OCI-LY7 (cell line): ENCODE measurements at regions not wholly inside any gene's neighbourhood (a gene's known extent, or its start where the extent isn't known, plus 50 kb on each side); places are given as distances from the start of the nearest gene placed in this dataset.

Experiments
- BruUV-seq: library from RNA; stranded (reverse); fragments of 400-500 nt; replicated peaks from 2 replicates; lab custom pipeline; 2021; lab: Mats Ljungman, UMichigan
- CTCF ChIA-PET: fragments of 300-600 bp; sonication (Branson Sonifier 250); formaldehyde crosslinking; loops from one replicate; lab custom pipeline; 2022; ENCODE audit warnings: antibody characterized with exemption; ENCODE audit not compliant: unreplicated experiment; lab: Charles Lee
- POLR2A ChIA-PET: fragments of 300-600 bp; sonication (Branson Sonifier 250); formaldehyde crosslinking; loops from one replicate; lab custom pipeline; 2022; ENCODE audit warnings: antibody characterized with exemption; lab: Charles Lee
- DNase-seq: peaks from one replicate; pipeline ENCODE4 v3.0.0-alpha.2; 2015; ENCODE audit warnings: low spot score
- H2AFZ ChIP-seq: fragments of 200-600 bp; sonication (generic), shearing (Covaris generic); 2 replicates; pipeline ENCODE4 v1.6.1; 2014; ENCODE audit warnings: mild to moderate bottlenecking, antibody characterized with exemption, low read length, moderate library complexity
- H3K27ac ChIP-seq: fragments of 200-600 bp; sonication (generic); 2 replicates; pipeline ENCODE4 v1.5.1; 2014; ENCODE audit warnings: mixed run types, low read depth, mild to moderate bottlenecking, moderate library complexity, low read length, inconsistent platforms; ENCODE audit not compliant: poor library complexity, severe bottlenecking
- H3K36me3 ChIP-seq: fragments of 200-600 bp; sonication (generic); 2 replicates; pipeline ENCODE4 v1.6.1; 2014; ENCODE audit warnings: mild to moderate bottlenecking, antibody characterized with exemption, low read length, moderate library complexity, mixed read lengths; ENCODE audit not compliant: insufficient read depth
- H3K4me1 ChIP-seq: fragments of 200-600 bp; sonication (generic); 2 replicates; pipeline ENCODE4 v1.5.1; 2014; ENCODE audit warnings: mild to moderate bottlenecking, low read length; ENCODE audit not compliant: insufficient read depth, poor library complexity, severe bottlenecking
- H3K4me2 ChIP-seq: fragments of 200-600 bp; sonication (generic); 2 replicates; pipeline ENCODE4 v1.6.1; 2014; ENCODE audit warnings: mild to moderate bottlenecking, low read length
- H3K4me3 ChIP-seq: fragments of 200-600 bp; sonication (generic); 2 replicates; pipeline ENCODE4 v1.5.1; 2014; ENCODE audit warnings: mild to moderate bottlenecking, low read depth, low read length; ENCODE audit not compliant: poor library complexity, severe bottlenecking
- H3K79me2 ChIP-seq: fragments of 200-600 bp; sonication (generic); 2 replicates; pipeline ENCODE4 v1.6.1; 2016; ENCODE audit warnings: low read depth, mild to moderate bottlenecking, low read length, moderate library complexity, mixed read lengths; ENCODE audit not compliant: insufficient read depth
- H3K9me2 ChIP-seq: fragments of 200-600 bp; sonication (generic); 2 replicates; pipeline ENCODE4 v1.6.1; 2016; ENCODE audit warnings: mild to moderate bottlenecking, low read length, mixed read lengths; ENCODE audit not compliant: insufficient read depth
- H3K9me3 ChIP-seq: fragments of 200-600 bp; sonication (generic); 2 replicates; pipeline ENCODE4 v1.6.1; 2014; ENCODE audit warnings: mild to moderate bottlenecking, mixed run types, low read length, mixed read lengths
- H4K20me1 ChIP-seq: fragments of 200-600 bp; sonication (generic); 2 replicates; pipeline ENCODE4 v1.6.1; 2014; ENCODE audit warnings: mild to moderate bottlenecking, antibody characterized with exemption, low read length, moderate library complexity, mixed read lengths; ENCODE audit not compliant: insufficient read depth
- EZH2phosphoT487 ChIP-seq: fragments of 200-600 bp; sonication (generic); IDR thresholded peaks from 2 replicates; pipeline ENCODE4 v1.6.1; 2018; ENCODE audit warnings: low read depth, borderline replicate concordance, mild to moderate bottlenecking, mixed run types, antibody characterized with exemption, low read length, moderate library complexity, mixed read lengths
- intact Hi-C: fragments of 100-400 bp; cut with micrococcal nuclease; formaldehyde crosslinking; loops from one replicate; pipeline ENCODE4 v1.10.0; 2022; ENCODE audit not compliant: unreplicated experiment
- TF ChIP-seq, protein P1 (sequence below): fragments of 200-600 bp; sonication (generic); conservative IDR thresholded peaks from 2 replicates; pipeline ENCODE4 v1.5.1; 2014; ENCODE audit warnings: mild to moderate bottlenecking, antibody characterized with exemption, low read length, moderate library complexity, mixed read lengths

DNA sequence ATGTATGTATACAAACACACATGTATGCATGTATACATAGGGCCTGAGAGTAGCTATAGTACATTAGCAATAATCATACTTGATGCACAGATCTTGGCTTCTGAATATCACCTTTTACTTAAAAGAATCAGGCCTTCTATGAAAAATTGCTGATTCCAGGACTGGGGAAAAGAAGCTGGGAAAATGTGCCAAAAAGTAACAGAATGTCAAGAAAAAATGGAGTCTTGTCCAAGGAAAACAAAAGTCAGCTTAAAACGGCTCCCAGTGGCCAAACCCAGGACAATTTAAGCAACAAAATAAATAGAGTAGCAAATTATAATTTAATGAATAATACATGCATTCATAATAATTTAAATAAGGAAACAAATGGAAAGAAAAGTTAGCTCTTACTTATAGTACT lies 2104.9 kb downstream of the PCDH9 start:
- no peak for TF ChIP-seq EZH2phosphoT487
- TF ChIP-seq, protein P1, sequence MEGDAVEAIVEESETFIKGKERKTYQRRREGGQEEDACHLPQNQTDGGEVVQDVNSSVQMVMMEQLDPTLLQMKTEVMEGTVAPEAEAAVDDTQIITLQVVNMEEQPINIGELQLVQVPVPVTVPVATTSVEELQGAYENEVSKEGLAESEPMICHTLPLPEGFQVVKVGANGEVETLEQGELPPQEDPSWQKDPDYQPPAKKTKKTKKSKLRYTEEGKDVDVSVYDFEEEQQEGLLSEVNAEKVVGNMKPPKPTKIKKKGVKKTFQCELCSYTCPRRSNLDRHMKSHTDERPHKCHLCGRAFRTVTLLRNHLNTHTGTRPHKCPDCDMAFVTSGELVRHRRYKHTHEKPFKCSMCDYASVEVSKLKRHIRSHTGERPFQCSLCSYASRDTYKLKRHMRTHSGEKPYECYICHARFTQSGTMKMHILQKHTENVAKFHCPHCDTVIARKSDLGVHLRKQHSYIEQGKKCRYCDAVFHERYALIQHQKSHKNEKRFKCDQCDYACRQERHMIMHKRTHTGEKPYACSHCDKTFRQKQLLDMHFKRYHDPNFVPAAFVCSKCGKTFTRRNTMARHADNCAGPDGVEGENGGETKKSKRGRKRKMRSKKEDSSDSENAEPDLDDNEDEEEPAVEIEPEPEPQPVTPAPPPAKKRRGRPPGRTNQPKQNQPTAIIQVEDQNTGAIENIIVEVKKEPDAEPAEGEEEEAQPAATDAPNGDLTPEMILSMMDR = no peak
- Histone ChIP-seq H3K9me3 (no peaks in the 10 kb centered on the region), H4K20me1 (no peaks in the 10 kb centered on the region), H3K36me3 (no peaks in the 10 kb centered on the region), H3K79me2 (no peaks in the 10 kb centered on the region), H3K27ac (no peak overlapping the region), H3K4me3 (no peak overlapping the region), H3K9me2 (no peaks in the 10 kb centered on the region), H3K4me1 (no peaks in the 10 kb centered on the region), H2AFZ (no peak overlapping the region), H3K4me2 (no peak overlapping the region)
- ChIA-PET POLR2A (no interaction called here), CTCF (no interaction called here)
- no peak for DNase-seq
- BruUV-seq = no TSS peak
- intact Hi-C loops = no loop called here

DNA sequence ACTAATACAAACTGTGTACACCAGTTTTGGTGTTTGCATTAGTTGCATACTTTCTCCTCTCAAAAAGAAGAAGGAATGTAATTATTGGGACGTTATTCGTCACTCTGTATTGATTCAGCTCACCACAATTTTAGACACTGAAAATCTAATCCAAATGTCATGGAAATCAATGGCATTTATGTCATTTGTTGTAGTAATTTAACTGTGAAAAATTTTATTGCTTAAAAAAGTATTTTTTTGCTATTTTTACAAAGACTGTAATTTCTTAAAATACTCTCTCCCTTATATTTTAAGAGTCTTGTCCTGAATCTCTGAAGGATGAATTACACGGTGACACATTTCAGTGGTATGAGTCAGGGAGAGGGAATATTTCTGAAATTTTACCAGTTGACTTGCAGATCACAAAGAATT lies 2117.6 kb downstream of the PCDH9 start:
- Histone ChIP-seq H3K36me3 (no peaks in the 10 kb centered on the region), H4K20me1 (no peaks in the 10 kb centered on the region), H3K27ac (no peak overlapping the region), H3K9me2 (no peaks in the 10 kb centered on the region), H3K4me3 (no peak overlapping the region), H3K79me2 (no peaks in the 10 kb centered on the region), H3K4me2 (no peak overlapping the region), H3K9me3 (no peaks in the 10 kb centered on the region), H2AFZ (no peak overlapping the region), H3K4me1 (no peaks in the 10 kb centered on the region)
- intact Hi-C loops = no loop called here
- POLR2A ChIA-PET = interaction anchor here (0.7 kb wide), 1 partner anchor 20 kb away, joined by 3 read pairs; no protein-coding TSS in a partner anchor
- BruUV-seq = no TSS peak
- TF ChIP-seq, protein P1 = no peak
- no peak for TF ChIP-seq EZH2phosphoT487
- CTCF ChIA-PET = no interaction called here
- no peak for DNase-seq

DNA sequence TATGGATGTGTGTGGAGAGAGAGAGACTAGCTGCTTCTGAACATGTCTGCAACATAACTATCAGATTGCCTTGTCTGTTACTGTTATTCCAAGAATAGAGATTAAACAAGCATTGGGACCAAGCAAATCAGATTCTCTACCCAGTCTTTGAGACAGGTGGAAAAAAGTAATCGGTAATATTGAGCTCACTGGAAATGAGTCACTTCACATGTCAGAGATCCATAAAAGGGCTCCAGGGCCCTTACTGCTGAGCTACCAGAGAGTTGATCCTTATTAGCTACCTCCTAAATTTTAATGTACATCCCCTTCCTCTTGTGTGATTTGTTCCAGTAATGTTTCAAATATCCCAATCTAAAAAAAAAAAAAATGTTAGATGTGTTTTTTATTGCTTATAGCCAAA lies 2118.0 kb downstream of the PCDH9 start:
- H3K9me3 ChIP-seq = no peaks in the 10 kb centered on the region
- no peaks in the 10 kb centered on the region for H3K36me3 ChIP-seq
- no peak overlapping the region for H2AFZ ChIP-seq
- no peaks in the 10 kb centered on the region for H4K20me1 ChIP-seq
- intact Hi-C loops = no loop called here
- H3K4me3 ChIP-seq = no peak overlapping the region
- H3K4me1 ChIP-seq = no peaks in the 10 kb centered on the region
- no peaks in the 10 kb centered on the region for H3K79me2 ChIP-seq
- ChIA-PET POLR2A (interaction anchor here (0.7 kb wide), 1 partner anchor 19 kb away, joined by 3 read pairs; no protein-coding TSS in a partner anchor), CTCF (no interaction called here)
- no TSS peak for BruUV-seq
- no peaks in the 10 kb centered on the region for H3K9me2 ChIP-seq
- no peak for TF ChIP-seq EZH2phosphoT487
- TF ChIP-seq, protein P1 = no peak
- no peak overlapping the region for H3K4me2 ChIP-seq
- no peak for DNase-seq
- no peak overlapping the region for H3K27ac ChIP-seq
